HG02870 (cell line): ENCODE measurements at regions not wholly inside any gene's neighbourhood (a gene's known extent, or its start where the extent isn't known, plus 50 kb on each side); places are given as distances from the start of the nearest gene placed in this dataset.

ENCODE experiments used
- ATAC-seq: cut with Tn5 transposase; IDR thresholded peaks from one replicate; pipeline ENCODE4 v1.9.1; 2021; ENCODE audit warnings: mild to moderate bottlenecking, moderate library complexity; ENCODE audit not compliant: unreplicated experiment

DNA sequence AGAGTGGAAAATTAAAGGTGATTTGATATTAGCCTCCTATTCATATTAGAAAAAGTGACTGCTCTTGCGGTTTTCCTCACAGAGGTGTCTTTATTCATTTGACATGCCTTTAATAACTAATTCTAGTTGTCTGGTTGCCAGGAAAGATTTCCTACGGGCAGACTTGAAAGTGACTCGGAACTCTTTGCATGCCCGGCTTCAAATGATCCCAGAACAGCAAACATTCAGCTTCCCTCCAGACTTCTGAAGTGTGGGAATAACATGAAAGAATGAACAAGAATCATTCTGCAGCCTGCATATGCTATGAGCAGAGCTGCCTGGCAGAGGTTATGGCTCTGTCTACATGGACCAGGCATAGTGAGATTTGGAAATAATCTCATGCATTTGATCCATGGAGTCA lies 89.6 kb upstream of the PKDCC start:
- no peak for ATAC-seq

DNA sequence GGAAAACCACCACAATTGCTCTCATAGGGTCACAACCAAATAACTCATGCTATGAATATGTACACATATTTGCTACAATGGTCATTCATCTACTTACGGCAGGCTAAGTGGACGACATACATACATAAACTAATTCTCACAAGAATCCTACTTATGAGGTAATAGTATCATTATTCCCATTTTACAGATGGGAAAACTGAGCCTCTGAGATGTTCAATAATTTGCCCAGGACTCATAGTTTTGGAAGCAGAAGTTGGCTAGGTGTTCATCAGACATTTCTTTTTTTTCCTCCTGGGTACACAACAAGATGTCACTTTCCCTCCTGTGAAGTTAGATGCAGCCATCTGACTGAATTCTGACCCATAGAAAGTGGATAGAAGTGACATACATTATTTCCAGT lies 89.0 kb upstream of the PKDCC start:
- ATAC-seq = no peak

GRCh38 chr2:41959760-41960159 lies 88.1 kb upstream of the PKDCC start:
- ATAC-seq = no peak

GRCh38 chr2:41962922-41963622 lies 84.7 kb upstream of the PKDCC start:
- no peak for ATAC-seq

- ATAC-seq = no peak
These were observed 83.9 kb upstream of the PKDCC start for GRCh38 chr2:41963661-41964525.

DNA sequence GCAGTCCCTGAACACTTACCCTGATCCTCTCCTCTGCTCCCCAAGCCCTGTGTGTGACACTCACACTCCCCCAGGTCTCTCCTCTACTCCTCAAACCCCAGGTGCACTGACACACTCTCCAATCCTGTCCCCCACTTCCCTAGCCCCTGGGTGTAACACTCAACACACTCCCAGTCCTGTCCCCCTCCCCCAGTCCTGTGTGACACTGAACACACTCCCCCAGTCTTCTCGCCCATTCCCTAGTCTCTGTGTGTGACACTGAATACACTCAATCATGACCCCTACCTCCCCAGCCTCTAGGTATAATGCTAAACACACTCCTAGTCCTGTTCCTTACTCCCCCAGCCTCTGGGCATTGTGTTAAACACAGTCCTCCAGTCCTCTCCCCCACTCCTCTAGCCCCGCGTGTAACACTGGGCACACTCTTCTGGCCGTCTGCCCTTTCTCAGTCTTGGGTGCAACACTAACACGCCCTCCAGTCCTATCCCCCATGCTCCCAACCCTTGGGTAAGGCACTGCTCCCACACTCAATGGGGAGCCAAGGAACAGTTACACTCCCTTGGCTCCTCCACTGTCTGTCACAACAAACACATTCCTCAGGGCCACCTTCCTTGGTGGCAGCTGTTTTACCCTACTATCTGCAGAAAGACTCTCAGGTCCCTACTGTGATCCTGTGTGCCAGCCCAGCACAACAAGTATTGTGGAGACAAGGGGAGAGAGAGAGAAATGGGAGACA lies 82.5 kb upstream of the PKDCC start:
- ATAC-seq = no peak

DNA sequence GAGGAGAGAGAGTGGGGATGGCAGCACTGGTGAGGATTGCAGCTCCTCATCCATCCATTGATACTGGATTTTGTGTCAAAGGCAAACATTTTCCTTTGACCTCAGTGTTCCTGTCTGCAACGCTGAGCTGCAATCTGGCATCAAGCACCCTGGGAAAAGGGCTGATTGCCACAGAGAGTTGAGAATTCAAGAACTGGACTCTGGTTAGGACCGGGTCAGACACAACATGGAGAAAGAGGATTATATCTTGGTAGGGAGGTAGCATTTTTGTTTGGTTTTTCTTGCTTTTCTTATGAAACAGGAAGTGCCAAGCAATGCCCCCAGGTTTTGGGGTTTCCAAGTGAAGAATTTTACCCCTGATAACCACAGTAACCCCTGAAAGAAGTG lies 81.9 kb upstream of the PKDCC start:
- no peak for ATAC-seq

GRCh38 chr2:41966431-41966893 lies 81.4 kb upstream of the PKDCC start:
- no peak for ATAC-seq

DNA sequence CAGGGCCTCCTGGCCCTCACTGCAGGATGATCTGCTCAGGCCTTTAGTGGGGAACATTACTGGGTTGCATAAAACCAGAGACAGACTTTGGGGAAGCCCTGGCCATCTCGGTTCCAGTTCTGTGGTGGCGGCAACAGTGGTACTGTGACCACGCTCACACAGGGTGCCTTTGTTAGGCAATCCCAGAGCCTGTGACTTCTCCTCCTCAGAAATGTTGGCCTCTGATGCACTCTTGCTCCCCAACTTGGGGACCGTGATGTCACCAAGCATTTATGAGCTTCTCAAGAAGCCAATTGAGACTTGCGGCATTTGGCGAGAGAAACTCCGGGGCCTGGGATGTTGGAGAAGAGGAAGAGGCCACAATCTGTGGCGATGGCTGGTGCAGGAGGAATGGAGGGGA lies 80.9 kb upstream of the PKDCC start:
- no peak for ATAC-seq

- no peak for ATAC-seq
These were observed 80.2 kb upstream of the PKDCC start for GRCh38 chr2:41967476-41968181.

GRCh38 chr2:41968182-41968578 lies 79.6 kb upstream of the PKDCC start:
- no peak for ATAC-seq

DNA sequence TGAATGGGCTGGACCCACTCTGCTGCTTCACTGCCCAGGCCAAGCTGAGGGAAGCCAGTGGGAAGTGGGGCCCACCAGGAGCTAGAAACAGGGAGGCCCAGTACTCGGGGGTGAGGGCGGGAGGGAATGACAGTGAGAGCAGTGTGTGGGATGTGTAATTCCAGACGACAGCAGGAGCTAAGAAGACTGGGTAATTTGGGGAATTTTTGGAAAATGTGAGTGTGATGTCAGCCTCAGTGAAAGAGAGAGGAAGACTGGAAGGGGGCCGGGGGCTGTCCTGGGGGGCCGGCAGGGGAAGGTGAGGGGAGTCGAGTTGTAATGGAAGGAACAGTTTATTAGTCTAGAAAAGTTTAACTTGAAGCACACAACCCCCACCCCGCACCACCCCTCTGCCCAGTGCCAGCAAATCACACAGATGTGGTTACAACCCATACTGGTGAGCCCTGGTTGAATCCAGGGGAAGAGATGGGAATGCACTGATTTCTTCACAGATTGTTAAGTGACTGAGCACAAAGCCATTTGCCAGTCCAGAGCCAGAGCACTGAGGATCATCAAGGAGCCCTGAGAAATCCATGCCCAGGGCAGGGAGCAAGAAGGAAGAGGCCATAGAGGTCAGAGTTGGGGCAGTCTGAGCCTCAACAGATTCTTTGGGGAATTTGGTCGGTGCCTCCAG lies 76.7 kb upstream of the PKDCC start:
- no peak for ATAC-seq

DNA sequence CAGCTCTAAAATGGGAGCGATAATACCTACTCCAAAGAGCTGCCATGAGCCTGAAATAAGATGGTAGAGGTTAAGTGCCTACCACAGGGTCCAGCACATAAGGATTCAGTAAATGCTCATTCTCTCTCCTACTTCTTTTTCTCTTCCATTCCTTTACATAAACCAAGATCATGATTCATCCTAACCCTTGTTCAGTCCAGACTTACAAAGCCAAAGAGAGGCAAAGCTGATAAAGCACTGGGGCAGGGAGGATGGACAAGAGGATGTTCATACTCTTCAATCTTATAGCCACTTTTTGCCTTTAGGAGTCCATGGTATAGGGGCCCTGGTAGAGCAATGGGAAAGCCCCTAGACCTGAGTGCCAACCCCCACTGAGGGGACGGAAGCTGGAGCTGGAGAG lies 75.6 kb upstream of the PKDCC start:
- no peak for ATAC-seq

DNA sequence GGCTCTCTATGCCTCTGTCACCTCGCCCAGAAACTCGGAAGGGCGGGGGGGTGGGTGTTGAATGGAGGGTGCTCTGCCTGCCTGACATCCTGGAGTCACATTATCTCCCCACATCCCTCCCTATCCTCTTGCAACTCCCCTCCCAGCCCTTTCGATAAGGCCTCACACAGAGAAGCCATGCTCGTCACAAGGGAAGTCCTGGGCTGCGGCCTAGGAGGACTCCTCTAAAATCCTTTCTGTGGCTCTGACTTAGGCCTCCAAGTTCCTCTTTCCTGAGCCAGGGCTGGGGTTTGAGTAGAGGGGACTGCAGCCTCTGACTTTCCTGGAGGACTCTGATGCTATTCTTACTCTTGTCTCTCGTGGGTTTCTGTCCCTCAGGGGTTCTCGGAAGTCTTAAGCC lies 75.0 kb upstream of the PKDCC start:
- ATAC-seq = no peak

GRCh38 chr2:41973871-41974270 lies 74.0 kb upstream of the PKDCC start:
- no peak for ATAC-seq

GRCh38 chr2:41981417-41981816 lies 66.4 kb upstream of the PKDCC start:
- ATAC-seq = no peak

DNA sequence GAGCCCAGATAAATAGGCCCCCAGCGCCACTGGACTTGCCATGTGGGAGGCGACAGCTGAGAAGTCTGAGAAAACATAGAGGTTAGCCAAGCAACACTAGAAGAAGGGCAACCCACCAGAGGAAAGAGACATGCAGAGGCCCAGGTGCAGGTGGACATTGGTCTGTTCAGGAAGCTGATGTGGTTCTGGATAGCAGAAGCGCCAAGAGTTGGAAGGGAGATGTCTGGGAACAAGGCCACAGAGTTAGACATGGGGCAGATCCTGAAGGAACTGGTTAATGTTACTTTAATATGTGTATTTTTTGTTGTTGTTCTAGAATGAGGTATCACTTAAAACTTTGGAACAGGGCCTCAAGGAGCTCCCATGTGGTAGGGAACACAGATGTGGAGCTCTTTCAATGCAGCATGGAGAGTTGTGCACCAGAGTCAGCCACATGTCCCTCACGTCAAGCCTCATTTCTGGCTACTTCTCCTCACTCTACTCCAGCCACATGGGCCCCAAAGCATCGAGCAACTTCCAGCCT lies 62.2 kb upstream of the PKDCC start:
- ATAC-seq = no peak

GRCh38 chr2:41989501-41990180 lies 58.2 kb upstream of the PKDCC start:
- no peak for ATAC-seq

DNA sequence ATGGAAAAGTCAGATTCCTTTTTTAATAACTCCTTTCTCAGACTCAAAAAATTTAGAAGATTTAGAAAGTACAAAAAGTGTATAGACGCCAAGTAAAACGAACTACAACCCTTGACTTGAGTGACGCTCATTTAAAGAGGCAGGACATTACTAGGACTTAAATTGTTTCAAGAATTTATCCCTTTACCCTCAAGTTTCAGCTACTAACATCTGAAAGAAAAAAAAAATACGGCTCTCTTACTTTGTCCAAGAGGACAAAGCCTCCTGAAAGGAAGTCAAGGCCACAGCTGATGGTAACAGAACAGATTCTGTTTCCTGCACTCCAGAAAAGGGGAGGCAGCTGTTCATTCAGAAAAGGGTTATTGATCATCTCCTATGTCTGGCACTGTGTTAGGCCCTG lies 57.6 kb upstream of the PKDCC start:
- no peak for ATAC-seq

DNA sequence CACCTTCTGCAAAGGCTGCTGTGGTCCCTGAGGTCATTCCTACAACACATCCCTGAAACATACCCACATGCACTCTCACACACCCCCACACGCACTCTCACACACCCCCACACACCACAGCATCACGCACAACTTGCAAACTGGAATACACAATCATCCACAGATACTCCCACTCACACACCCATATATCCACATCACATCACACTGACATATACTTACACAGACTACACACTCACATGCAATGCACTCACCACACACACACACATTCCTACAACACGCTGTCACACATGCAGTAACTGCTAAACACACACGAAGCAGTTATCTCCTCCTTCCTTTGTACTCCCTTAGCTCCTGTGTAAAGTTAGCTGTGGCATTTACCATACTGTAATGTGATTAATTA lies 57.1 kb upstream of the PKDCC start:
- no peak for ATAC-seq
